OCI-LY3 (cell line): ENCODE measurements at regions not wholly inside any gene's neighbourhood (a gene's known extent, or its start where the extent isn't known, plus 50 kb on each side); places are given as distances from the start of the nearest gene placed in this dataset.

ENCODE experiments used
- CTCF ChIP-seq: fragments of 200-600, 300-600 bp; sonication (generic); IDR thresholded peaks from 2 replicates; pipeline ENCODE4 v1.5.1; 2014; ENCODE audit warnings: antibody characterized with exemption, low read length, low read depth
- EZH2phosphoT487 ChIP-seq: fragments of 200-600 bp; shearing (Covaris generic); IDR thresholded peaks from 2 replicates; pipeline ENCODE4 v1.6.1; 2018; ENCODE audit warnings: antibody characterized with exemption, mixed run types, low read depth

- no peak for TF ChIP-seq CTCF
- TF ChIP-seq EZH2phosphoT487, result no peak
Observed at GRCh38 chr21:28496517-28496916, 496.2 kb downstream of the LTN1 start.
